SH-SY5Y (cell line): ENCODE measurements at regions not wholly inside any gene's neighbourhood (a gene's known extent, or its start where the extent isn't known, plus 50 kb on each side); places are given as distances from the start of the nearest gene placed in this dataset.

Source experiments
- GATA2 ChIP-seq: IDR thresholded peaks from 2 replicates; pipeline ENCODE4 v1.6.1; 2011; ENCODE audit warnings: mild to moderate bottlenecking, low read depth, low read length
- GATA3 ChIP-seq: IDR thresholded peaks from 2 replicates; pipeline ENCODE4 v1.6.1; 2011; ENCODE audit warnings: low read depth, mild to moderate bottlenecking, low read length, moderate library complexity

GRCh38 chr12:30003321-30003720 lies 219.6 kb upstream of the TMTC1 start:
- TF ChIP-seq GATA2 (no peak), GATA3 (no peak)
